ENCODE measurements at regions not wholly inside any gene's neighbourhood (a gene's known extent, or its start where the extent isn't known, plus 50 kb on each side); places are given as distances from the start of the nearest gene placed in this dataset.

GRCh38 chr6:18785810-18786490 lies 398.8 kb downstream of the RNF144B start:
- DNase-seq, result no peak

GRCh38 chr6:18792866-18793265 lies 405.7 kb downstream of the RNF144B start:
- DNase-seq, result no peak

DNA sequence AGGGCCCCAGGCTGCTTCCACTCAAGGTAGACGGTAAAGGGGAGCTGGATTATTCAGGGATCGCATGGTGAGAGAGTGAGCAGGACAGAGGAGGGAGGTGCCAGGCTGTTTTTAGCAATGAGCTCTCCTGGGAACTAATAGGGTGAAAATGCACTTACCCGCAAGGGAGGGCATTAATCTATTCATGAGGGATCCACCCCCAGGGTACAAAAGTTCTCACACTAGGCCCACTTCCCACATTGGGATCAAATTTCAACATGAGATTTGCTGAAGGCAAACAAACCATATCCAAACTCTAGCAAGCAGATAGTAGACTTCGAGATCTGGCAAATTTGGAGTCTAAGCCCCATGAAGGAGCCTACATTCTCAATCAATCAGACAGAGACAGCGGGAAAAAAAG lies 408.6 kb downstream of the RNF144B start:
- DNase-seq, result no peak

- no peak for DNase-seq
Measured at GRCh38 chr6:18820725-18821124, 433.6 kb downstream of the RNF144B start.

GRCh38 chr6:18823782-18824386 lies 436.7 kb downstream of the RNF144B start:
- peak; percentile 64 for DNase-seq

- DNase-seq, result no peak
Measured at GRCh38 chr6:18829272-18829870, 442.2 kb downstream of the RNF144B start.

DNA sequence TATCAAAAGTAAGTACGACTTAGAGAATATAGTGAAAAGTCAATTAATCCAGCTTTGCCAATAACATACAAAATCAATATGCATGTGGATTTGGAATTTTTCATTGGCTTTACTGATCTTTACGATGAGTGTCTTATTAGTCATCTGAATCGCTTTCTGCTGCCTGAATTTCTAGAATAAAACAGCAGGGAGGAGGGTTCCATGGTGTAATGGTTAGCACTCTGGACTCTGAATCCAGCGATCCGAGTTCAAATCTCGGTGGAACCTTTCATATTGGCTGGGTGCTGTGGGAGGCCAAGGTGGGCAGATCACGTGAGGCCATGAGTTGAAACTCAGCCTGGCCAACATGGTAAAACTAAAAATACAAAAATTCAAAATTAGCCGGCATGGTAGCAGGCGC lies 448.8 kb downstream of the RNF144B start:
- no peak for DNase-seq

DNA sequence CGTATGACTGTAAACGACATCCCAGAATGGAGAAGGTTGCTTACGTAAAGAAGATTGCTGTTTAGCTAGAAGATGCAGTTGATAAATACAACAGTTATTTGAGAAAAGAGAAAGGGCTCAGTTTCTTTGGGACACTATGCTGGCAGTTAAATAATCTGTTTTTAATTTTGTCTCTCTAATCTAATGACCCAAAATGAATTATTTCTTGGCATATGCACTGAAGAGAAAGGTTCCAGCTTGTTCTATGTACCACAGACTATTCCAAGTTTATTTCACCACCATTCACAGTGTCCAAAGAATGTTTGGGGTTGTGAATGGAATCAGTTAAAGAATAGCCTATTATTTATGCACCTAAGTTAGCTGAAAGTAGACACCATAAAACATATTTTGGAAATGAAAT lies 449.9 kb downstream of the RNF144B start:
- no peak for DNase-seq

DNA sequence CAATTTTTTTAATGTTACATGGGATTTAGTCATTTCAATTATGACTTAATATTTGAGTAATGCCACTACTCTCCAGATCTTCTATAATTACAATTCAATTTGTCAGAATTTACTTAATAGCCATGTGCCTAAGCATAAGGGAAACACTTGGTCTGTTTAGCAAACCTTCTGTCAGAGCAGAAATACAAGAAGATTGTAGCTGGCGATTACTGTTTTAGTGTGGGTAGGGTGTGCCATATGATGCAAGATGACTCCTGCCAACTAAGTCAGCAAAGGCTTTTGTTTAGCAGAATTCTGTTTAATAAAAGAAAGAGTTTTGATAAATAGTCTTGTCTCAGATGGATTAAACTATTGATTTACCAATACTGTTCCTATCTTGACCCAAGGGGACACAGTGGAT lies 455.4 kb downstream of the RNF144B start:
- no peak for DNase-seq

GRCh38 chr6:18845896-18846295 lies 458.7 kb downstream of the RNF144B start:
- no peak for DNase-seq

- DNase-seq, result no peak
Measured at GRCh38 chr6:18846327-18846726, 459.2 kb downstream of the RNF144B start.

DNA sequence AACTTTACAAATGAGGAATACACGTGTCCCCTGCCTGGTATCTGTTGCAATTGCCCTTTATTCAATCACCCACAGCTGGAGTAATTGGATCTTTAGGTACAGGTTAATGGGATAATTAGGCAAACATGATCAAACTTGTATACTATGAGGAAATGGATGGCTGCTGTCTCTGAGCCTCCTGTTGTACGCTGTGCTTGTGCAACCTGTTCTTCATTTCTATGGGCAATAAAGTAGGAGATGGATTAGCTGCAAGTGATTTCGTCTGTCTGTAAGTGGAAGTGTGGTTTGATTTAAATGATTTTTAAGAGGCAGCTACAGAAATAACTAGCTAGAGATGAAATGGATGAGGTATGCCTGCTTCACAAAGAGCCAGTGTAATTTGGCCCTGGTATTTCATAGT lies 474.1 kb downstream of the RNF144B start:
- no peak for DNase-seq

DNA sequence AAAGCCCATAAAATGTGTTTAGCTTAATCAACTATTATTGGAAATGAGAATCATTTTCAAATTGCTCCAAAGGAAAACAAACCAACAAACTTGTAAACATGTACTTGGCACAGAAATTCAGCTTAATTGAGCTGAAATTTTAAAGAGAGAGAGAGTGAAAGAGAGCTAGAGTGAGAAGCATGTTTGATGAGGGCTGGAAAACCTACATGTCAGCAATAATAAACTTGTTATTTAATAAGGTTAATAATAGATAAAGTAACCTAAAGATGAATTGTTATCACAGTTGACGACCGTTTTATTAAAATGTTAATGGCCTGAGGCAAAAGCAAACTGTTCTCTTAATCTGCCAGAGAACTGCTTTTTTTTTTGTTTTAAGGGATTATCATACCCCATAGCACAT lies 496.1 kb downstream of the RNF144B start:
- DNase-seq, result no peak

DNA sequence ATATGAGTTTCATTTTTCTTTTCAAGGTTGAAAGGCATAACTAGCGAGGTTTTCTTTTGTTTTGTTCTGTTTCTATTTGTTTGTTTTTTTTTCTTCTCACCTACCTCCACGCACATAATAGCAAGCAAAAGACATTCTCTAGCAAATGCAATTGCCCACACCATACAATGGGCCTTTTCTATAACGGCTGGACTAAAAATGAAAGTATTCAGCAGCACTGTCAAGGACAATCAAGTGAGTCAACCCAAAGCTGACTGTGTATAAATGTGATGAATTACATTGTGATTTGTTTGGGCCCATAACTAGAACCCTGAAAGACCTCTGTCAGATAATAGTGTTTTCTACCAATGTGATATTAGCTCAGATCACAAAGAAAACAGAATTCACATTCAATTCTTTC lies 496.7 kb downstream of the RNF144B start:
- DNase-seq, result no peak

DNA sequence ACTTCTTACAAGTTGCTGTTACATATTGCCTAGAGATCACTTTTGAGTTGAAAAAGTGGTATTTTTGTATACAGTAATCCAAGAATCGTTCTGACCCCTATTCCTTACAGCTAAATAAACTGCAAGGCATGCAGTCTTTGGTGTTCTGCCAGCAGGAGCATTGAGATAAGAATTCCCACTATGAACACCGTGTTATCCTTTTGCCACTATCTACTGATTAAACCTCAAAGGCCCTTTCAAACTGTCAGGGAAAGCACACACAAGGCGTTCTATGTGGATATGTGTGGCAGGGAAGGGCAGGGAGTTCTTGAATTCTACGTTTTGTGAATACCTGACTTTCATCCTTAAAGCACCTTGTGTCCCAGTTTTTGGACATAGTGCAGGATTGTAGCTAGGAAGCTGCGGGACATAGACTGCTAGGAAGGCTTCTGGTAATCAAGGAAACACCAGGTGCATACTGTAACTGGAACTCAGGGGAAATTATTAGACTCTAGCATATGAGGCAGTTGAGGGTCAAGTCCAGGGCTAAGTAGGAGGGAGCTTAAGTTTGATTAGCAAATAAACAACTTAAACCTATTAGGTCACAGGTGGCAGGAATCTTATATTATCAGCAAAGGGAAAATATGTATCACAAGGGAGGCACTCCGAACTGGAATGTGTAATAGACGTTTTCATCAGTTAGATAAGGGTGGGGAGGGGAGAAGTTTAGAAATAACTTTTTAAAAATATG lies 506.6 kb downstream of the RNF144B start:
- DNase-seq, result no peak

DNA sequence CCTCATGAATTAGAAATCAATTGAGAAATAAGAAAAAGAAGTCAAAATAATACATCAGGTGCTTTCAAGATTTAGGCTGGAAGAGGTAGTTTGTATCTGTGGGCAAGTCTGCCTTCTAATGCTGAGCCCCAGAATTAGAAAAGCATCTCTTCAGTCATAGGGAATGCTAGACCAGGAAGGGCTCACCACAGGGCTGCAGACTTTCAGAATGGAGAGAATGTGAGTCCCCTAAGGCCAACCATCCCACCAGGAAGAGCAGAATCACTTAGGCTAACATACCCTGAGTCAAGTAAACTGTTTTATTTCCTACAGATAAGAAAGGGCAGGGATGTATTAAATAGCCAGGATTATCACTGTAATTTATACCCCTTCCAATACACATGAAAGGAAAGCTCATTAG lies 510.2 kb downstream of the RNF144B start:
- DNase-seq, result no peak

DNA sequence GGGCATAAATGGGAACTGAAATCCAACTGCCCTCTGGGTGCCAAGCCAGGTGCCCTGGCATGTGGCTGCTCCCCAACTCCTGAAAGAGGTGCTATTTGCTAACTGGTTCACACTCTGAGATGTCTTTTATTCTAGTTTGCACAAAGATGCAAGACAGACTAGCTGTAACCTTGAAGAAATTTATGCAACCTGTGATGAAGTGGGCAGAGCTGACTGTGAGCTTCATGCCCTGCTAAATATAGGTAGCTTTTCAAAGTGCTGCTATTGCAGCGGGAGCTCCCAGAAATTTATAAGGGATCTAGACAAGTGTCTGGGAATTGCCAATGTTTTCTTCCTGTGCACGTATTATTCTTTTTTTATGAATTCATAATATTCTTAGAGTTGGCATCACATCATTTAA lies 517.5 kb downstream of the RNF144B start:
- no peak for DNase-seq

GRCh38 chr6:18920701-18921100 lies 533.6 kb downstream of the RNF144B start:
- DNase-seq, result no peak

DNA sequence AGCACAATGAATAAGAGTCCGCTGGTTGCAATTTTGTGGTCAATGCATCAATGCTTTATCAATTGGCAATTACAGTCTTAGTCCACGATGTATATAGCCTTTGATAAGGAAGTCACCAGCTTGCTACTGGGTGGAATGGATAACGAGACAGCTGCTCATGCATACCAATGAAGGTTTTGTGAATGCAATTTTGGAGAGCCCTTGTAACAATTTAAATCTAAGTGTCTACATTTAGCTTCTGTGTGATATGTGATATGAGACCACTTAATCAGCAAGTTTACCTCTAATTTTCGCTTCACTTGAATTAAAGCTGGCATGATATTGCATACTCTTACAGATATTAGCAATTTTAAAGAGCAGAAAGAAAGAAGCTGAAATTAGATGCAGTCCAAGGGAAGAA lies 543.9 kb downstream of the RNF144B start:
- no peak for DNase-seq

GRCh38 chr6:18958146-18958545 lies 571.0 kb downstream of the RNF144B start:
- DNase-seq, result no peak

GRCh38 chr6:18961566-18961965 lies 574.4 kb downstream of the RNF144B start:
- DNase-seq, result no peak

GRCh38 chr6:18962361-18962905 lies 575.3 kb downstream of the RNF144B start:
- no peak for DNase-seq

- no peak for DNase-seq
Measured at GRCh38 chr6:18963439-18963838, 576.3 kb downstream of the RNF144B start.

GRCh38 chr6:18973251-18973650 lies 586.1 kb downstream of the RNF144B start:
- no peak for DNase-seq
